ENCODE measurements at regions not wholly inside any gene's neighbourhood (a gene's known extent, or its start where the extent isn't known, plus 50 kb on each side); places are given as distances from the start of the nearest gene placed in this dataset.

DNA sequence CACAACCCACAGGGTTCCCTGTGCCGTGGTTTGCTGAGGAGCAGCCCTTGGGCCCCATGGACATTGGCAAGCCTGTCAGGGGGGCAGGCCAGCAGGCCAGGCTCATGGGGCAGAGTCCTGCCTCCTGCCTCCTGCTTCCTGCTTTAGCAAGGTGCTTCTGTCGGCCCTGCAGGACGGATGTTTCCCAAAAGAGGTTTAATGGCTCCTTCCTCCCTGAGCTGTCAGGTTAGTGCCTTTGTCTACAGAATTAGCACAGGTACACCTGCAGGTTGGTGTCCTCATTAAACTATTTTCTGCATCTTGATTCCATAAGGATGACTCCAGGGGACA is 152.3 kb downstream of the TTC32 start:
- DNase-seq: no peak
- H3K27me3 ChIP-seq (replicated peaks in 1 of 7): peaks cover 0 to 17% (median 0%) of the 10 kb centered on the region in 7 donors
- TF ChIP-seq POLR2AphosphoS5 (IDR thresholded peaks at IDR 0.05) (no peak), POLR2A (IDR thresholded peaks at IDR 0.05) (no peak)
- TF ChIP-seq, protein P1, sequence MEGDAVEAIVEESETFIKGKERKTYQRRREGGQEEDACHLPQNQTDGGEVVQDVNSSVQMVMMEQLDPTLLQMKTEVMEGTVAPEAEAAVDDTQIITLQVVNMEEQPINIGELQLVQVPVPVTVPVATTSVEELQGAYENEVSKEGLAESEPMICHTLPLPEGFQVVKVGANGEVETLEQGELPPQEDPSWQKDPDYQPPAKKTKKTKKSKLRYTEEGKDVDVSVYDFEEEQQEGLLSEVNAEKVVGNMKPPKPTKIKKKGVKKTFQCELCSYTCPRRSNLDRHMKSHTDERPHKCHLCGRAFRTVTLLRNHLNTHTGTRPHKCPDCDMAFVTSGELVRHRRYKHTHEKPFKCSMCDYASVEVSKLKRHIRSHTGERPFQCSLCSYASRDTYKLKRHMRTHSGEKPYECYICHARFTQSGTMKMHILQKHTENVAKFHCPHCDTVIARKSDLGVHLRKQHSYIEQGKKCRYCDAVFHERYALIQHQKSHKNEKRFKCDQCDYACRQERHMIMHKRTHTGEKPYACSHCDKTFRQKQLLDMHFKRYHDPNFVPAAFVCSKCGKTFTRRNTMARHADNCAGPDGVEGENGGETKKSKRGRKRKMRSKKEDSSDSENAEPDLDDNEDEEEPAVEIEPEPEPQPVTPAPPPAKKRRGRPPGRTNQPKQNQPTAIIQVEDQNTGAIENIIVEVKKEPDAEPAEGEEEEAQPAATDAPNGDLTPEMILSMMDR (IDR thresholded peaks at IDR 0.05 in 8 of 11, conservative IDR thresholded peaks at IDR 0.05 in 3 of 11): no peak
- no peak overlapping the region for H3K27ac ChIP-seq
- 82 to 88% (median 84%) methylated on average over 3 of the region's 3 CpGs for WGBS, 5 donors
- no peak overlapping the region for H3K4me3 ChIP-seq
- no peaks in the 10 kb centered on the region for H3K36me3 ChIP-seq
- intact Hi-C loops (cut with DNase I; ENCODE audit: low total_unique reads): no loop called here
- H3K9me3 ChIP-seq: no peaks in the 10 kb centered on the region
- H3K4me1 ChIP-seq: no peaks in the 10 kb centered on the region

DNA sequence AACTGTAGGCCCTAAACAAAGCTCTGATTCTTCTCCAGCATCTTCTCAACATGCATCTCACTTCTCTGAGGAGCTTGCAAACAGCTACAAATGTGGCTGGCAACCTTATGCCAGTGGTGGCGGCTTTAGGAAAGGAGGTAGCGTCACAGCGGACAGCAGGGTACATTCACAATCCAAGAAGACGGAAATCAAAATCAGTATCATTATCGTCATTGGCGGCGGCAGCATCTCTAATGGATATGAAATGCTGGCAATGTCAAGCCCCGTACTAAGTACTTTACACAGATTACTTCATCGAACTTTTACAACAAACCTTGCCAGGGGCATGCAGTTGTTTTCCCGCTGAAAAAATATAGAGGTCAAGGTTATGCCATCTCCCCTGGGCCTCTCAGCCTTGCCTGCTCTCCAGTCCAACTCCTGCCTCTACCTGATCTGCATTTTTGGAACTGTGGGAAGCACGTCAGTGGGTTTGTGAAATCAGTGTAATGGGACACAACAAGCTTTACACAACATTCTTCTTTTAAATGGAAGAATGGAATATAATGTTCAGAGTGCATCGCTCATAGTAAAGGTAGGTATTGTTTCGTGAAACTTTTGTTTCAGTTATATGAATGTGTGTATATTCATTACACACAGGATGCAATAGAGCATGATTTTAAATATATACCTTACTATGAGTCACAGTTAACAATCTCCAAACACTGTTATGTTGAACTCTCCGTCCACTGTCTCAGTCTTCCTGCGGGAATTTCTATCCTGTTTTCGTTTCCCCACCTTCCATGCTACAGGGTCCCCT is 152.9 kb downstream of the TTC32 start:
- Histone ChIP-seq H3K27ac (no peak overlapping the region), H3K27me3 (replicated peaks in 1 of 7) (peaks cover 0 to 17% (median 0%) of the 10 kb centered on the region in 7 donors), H3K9me3 (no peaks in the 10 kb centered on the region), H3K4me3 (no peak overlapping the region), H3K4me1 (no peaks in the 10 kb centered on the region), H3K36me3 (no peaks in the 10 kb centered on the region)
- TF ChIP-seq, protein P1 (IDR thresholded peaks at IDR 0.05 in 8 of 11, conservative IDR thresholded peaks at IDR 0.05 in 3 of 11): no peak
- TF ChIP-seq POLR2AphosphoS5 (IDR thresholded peaks at IDR 0.05): no peak
- no peak for TF ChIP-seq POLR2A (IDR thresholded peaks at IDR 0.05)
- 75 to 92% (median 84%) methylated on average over 16 of the region's 16 CpGs for WGBS, 5 donors
- intact Hi-C loops (cut with DNase I; ENCODE audit: low total_unique reads): no loop called here
- DNase-seq: no peak

DNA sequence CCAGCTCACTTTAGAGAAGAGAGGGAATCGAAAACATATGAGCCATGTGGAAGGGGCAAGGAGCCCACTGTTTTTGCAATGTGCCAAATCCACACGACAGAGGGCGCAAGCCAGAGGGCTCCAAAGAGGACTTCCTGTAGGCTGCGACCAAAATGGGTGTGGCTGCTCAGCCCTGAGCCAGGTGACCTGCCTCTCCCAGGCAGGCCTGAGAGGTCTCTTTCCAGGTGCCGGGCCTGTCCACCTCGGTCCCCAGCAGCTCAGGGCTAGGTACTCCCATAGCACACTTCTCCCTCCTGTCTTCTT is 153.8 kb downstream of the TTC32 start:
- H3K4me3 ChIP-seq: no peak overlapping the region
- TF ChIP-seq POLR2AphosphoS5 (IDR thresholded peaks at IDR 0.05): no peak
- no peak for TF ChIP-seq POLR2A (IDR thresholded peaks at IDR 0.05)
- TF ChIP-seq, protein P1 (IDR thresholded peaks at IDR 0.05 in 8 of 11, conservative IDR thresholded peaks at IDR 0.05 in 3 of 11): no peak
- WGBS, 5 donors: 74 to 91% (median 80%) methylated on average over 4 to 6 of the region's 6 CpGs

DNA sequence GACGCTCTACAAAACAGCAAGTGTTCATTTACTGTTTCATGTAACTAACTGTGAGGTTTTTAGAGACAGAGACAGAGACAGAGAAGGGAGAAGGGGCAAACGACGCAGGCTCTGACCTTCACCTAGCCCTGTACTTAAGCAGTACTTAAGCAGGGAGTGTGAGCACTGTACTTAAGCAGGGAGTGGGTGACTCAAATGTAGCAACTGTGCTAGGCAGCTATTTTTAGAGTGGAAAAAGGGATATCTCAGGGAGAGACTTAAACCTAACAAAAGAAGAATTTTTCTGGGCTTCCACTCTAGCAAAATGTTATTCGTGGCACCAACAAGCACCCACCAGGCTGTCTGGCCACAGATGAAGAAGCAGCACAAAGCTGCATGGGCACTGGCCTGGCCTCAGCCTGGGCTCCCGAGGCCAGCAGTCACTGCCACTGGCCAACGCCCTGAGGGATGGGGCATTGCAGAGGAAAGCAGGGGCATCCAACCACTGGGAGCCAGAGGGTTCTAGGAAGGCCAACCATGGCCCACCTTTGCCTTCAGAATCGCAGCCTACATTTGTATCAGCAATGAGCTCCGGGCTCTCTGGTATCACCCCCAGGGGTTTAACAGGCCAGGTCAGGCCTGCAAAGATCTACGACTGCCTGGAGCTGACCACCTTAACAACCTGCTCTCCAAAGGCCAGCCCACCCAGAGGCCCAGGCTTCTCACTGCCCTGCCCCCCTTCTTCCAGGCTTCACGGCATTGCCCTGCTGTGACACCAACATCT is 154.3 kb downstream of the TTC32 start:
- Histone ChIP-seq H3K4me3 (no peak overlapping the region), H3K4me1 (no peaks in the 10 kb centered on the region), H3K9me3 (no peaks in the 10 kb centered on the region), H3K27ac (no peak overlapping the region), H3K36me3 (no peaks in the 10 kb centered on the region), H3K27me3 (replicated peaks in 1 of 7) (peaks cover 0 to 17% (median 0%) of the 10 kb centered on the region in 7 donors)
- WGBS, 5 donors: 77 to 89% (median 86%) methylated on average over 10 of the region's 10 CpGs
- intact Hi-C loops (cut with DNase I; ENCODE audit: low total_unique reads): no loop called here
- no peak for DNase-seq
- TF ChIP-seq POLR2AphosphoS5 (IDR thresholded peaks at IDR 0.05): no peak
- no peak for TF ChIP-seq POLR2A (IDR thresholded peaks at IDR 0.05)
- TF ChIP-seq, protein P1 (IDR thresholded peaks at IDR 0.05 in 8 of 11, conservative IDR thresholded peaks at IDR 0.05 in 3 of 11): no peak

More for the DNA sequence above, 153.8 kb downstream of the TTC32 start:
- peaks cover 0 to 17% (median 0%) of the 10 kb centered on the region in 7 donors for H3K27me3 ChIP-seq (replicated peaks in 1 of 7)
- no peaks in the 10 kb centered on the region for H3K36me3 ChIP-seq
- no peak for DNase-seq
- H3K27ac ChIP-seq: no peak overlapping the region
- H3K4me1 ChIP-seq: no peaks in the 10 kb centered on the region
- H3K9me3 ChIP-seq: no peaks in the 10 kb centered on the region
- intact Hi-C loops (cut with DNase I; ENCODE audit: low total_unique reads): no loop called here
